Hypothalamus (tissue), 51 donors: ENCODE measurements at regions not wholly inside any gene's neighbourhood (a gene's known extent, or its start where the extent isn't known, plus 50 kb on each side); places are given as distances from the start of the nearest gene placed in this dataset.

Experiments
- DNase-seq, 51 donors: peaks; one replicate each; lab custom pipeline; 2025; lab: John Stamatoyannopoulos, UW

DNA sequence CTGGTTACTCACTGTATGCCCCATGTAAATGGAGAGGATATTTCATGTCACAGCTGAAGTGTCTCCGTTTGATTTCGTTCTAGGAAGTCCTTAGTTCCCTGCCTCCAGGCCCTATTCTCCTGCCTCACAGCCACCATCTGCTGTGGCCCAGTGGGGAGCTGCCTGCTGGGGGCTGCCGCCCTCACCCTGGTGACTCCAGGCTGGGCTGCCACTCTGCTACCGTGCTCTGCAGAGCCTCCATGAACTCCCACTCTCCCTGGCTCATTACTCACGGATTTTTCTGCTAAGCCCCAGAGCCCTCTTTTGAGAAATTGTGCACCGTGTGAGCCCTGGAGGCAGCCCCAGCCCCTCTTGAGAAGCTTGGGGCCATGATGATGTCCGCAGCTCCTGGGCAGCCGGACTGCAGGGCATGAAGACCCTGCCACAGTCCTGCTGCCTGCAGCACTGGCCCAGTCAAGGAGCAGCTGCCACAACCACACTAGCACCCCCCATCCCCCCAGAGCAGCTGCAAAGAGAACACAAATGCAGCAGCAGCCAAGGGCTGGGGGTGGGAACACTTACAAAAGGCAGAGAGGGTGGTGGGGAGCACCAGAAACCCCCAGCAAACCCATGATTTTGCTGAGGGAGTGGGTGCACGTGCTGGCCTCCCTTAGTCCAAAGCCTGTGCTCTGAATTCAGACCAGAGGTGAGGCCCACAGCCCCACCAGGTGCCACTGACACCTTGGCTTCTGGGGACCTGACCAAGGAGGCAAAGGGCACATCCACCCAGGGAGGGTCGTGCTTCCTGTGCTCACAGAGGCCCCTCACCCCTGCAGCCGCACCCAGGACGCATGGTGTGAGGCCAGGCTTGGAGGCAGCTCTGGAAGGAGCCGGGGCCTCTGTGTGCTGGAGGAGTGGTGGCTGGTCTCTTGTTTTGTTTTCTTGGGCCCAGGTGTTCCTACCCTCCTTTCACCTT lies 270.2 kb upstream of the RAB6C start:
- DNase-seq = no peak

DNA sequence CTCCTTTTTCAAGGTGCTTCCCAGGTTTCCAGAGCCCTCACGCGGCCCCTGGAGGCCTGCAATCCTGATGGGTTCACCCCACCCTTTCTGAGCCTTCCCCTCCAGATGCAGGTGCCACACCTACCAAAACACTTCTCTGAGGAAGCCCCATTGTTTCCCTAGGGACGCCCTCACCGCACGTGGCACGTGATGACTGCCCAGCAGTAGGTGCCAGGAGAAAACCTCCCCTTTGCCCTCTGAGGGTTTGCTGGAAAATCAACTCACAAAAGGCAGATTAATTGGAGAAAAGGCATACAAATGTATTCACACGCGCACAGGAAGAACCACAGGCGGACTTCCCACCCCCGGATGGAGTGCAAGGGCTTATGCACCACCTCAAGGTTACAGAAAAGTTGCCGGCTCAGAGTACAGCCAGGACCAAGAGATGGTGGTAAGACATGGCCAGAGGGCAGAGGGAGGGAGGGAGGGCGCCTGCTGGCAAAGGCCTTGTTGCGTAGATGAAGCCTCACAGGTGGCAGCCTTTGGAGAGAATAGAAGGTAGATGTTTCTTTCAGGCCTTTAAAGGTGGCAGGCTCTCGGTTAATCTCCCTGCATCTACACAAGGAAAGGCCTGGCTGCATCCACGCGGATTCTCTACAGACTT lies 269.4 kb upstream of the RAB6C start:
- no peak for DNase-seq

DNA sequence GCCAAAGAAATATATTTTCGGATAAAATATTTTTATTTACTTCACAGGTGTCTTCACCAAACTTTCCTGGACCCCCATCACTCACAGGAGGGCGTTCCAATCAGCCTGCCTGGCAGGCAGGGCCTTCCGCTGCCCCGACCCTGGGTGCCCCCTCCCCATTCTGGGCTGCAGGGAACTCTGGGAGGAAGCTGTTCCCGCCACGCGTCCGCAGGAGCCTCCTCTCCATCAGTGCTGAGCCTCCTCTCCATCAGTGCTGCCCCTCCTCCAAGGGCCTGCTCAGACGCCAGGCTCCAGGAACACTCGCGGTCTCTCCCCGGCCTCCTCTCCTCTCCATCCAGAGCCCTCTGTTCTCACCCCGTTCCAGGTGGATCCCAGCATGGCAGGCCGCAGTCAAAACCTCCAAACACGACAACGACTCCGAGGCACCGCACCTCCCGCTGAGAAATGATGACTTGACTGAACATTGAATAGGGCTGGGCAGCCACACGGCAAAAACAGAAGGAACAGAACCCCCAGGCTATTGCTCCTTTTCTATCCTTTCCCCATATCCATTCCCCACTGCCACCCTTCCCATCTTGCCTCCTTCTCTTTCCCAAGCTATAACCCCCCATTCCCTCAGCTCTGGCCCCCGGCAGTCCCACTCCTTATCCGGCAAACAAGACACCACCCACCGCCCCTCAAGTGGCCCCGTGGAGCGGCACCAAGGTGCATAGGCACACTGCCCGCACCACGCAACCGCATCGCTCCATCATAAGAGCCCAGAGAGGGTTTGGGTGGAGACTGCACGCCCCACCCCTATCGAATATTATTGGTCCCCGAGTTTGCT lies 268.6 kb upstream of the RAB6C start:
- no peak for DNase-seq

DNA sequence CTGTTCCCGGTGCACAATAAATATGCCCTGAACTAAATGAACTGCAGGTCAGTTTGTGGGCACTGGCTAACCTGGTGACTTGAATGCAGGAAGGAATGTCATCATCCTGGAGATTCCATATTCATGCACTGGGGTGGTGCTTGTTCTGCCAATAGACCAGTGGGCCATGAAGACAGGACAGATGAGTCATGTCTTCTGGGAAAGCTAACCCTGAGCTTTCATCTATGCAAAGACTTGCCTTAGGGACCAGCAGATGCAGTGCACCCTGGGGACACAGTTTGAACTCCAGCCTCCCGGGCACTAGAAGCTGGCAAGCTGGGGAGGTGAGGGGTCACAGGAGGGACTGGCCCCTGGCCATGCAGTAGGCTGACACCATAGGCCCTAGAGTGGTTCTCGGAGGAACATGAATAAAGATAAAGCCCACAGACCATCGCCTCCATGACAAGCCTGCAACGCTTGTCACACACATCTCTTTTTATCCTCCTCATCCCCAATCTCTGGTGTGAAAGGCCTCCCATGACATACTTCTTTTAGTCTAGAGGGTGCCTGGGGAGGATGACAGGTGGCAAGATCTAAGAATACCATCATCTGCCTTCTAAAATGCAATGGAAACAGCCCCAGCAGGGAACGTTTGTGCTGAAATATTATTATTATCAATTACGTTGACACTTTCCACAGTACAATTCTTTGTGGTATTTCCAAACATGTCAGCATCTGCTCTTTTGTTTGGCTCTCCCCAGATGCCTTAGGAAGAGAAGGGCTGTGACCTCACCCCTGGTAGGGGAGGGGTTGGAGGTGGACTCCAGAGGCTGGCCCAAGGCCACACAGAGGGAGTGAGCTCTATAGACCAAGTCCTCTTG lies 267.4 kb upstream of the RAB6C start:
- no peak for DNase-seq

DNA sequence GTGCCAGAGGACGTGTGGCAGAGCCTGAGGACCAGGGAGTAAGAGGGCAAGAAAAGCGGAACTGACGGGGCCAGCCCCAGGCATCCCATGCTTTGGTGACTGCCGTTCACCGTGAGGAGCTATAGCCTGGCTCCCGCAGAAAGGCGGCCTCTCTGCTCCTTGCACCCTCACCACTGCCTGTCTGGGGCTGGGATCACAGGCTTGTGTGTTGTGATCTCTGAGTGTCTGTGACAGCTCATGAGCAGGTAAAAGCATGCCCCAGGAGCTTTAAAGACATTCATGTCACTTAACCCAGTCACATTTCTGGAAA lies 266.8 kb upstream of the RAB6C start:
- no peak for DNase-seq

DNA sequence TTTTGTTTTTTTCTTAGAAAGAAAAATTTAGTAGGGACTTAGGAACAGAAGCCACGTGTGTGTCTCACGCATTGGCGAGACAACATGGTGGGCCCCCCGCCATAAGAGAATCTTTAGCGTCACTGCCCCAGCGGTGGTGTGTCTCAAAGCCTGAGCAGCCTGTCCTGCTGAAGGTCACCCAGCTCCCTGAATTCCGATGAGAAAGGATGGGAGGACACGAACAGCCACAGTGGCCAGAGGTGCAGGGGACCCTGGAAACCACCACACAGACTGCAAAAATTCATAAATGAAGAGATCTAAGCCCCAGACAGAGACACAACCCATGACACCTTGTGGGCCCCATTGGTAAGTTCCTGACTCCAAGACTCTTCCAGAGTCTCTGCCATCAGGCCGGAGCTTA lies 266.1 kb upstream of the RAB6C start:
- no peak for DNase-seq

DNA sequence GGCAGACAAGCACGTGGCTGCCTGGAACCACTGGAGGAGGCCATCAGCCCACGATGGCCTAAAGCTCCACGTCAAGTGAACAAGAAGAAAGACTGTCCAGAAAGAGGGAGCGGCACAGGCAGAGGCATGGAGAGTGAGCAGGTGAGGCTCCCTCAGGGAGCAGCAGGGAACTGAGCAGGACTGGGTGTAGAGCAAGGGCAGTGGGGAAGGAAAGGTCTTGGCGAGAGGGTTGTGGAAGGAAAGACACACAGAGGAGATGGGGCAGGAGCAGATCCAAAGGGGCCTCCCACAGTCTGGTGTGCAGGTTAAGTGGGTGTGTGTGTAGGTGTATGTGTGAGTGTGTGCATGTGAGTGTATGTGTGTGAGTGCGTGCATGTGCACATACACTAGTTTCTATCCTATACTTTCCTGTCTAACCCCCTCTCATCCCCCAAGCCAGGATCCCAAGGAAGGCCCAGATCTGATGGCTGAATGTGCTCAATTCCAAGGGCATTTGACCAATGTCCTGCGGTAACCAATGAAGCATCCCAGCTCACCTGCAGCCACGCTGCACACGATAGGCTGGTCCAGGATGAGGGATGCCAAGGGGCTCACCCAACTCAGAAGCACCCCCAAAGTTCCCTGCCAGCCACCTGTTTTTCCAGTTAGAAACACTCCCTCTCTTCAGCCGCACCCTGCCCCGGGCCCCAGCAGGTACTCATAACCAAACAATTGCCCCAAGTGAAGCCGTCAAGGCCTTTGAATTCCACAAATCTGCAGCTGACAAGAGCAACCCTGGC lies 262.5 kb upstream of the RAB6C start:
- no peak for DNase-seq

DNA sequence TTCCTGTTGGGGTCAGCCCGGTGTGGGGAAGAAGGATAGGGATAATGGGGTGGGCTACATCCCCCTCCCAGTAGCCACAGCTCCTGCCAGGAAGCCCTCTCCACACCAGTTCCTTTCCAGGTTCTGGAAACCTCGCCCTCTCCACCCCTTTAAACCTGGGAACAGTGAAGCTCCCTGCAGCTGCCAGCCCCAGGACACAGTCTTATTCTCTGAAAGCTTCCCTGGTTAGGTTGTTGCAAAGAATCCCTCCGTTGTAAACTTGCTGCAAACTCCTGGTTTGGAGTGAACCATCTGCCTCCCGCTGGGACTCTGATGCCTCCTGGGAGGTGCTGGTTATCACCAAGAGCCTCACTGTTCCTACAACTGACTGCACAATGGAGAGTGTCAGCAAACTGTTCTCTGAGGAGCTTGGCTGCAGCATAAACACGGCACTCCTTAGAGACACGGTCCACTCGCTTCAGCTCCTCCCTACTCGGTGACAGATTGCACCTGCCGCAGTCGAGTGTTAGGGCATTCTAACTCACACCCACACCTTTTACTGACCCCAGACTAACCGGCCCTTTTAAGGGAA lies 261.8 kb upstream of the RAB6C start:
- DNase-seq = no peak

DNA sequence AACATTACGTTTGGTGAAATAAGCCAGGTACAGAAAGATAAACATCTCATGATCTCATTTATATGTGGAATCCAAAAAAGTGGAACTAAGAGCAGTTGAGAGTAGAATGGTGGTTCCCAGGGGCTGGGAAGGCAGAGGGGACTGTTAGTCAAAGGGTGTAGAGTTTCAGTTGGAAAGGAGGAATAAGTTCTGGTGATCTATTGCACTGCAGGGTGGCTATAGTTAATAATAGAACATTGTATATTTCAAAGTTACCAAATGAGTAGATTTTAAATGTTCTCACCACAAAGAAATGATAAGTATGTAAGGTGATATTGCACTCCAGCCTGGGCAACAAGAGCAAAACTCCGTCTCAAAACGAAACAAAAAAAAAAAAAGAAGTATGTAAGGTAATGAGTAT lies 260.1 kb upstream of the RAB6C start:
- no peak for DNase-seq

DNA sequence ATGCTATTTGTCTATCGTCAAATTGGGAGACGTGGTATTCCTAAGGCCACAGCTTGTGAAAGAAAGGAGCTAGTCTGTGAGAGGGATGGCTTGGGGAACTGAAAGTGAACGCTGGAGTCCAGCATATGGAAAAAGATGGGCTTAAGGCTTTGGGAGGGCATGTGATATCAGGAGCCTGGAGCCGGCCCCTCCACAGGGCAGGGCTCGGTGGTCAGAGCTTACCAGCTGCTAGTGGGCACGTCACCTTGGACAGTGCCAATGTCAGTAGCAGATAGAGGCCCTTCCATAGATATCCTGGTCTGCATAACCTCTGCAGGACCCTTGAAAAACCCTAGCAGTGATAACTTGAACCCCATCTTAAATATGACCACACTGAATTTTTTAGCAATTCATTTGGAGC lies 259.1 kb upstream of the RAB6C start:
- no peak for DNase-seq

DNA sequence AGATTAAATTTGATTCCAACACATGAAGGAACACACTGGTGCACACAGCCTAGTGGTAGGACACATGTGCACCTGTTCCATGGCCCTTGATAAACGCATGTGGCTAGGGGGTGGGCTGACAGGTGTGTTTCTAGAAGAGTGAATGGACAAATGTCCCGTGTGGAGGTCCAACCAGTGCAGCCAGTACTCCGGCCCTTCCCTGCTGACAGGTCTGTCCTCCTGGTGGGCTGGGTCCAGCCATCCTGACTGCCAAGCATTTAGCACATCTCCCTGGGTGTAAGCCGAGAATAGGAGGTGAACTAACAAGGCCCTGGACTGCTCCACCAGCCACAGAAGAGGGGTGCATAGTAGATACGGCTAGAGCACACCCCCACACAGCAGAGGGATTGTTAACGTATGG lies 258.7 kb upstream of the RAB6C start:
- no peak for DNase-seq

DNA sequence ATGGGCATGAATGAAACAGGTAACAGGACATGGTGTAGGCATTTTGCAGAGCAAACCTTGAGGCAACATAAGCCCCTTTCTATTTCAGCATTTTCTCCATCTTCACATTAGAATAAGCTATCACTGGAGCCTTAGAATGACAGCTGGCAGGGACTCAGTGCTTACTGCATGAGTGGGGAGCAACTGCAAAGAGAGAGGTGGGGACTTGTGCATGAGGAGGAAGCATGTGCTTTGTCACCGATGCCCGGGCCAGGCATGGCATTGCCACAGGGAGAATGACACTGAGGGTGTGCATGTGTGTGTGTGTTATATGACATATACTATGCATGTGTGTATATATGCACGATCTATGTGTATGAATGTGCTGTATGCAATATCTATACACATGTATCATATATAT lies 258.2 kb upstream of the RAB6C start:
- DNase-seq = no peak

DNA sequence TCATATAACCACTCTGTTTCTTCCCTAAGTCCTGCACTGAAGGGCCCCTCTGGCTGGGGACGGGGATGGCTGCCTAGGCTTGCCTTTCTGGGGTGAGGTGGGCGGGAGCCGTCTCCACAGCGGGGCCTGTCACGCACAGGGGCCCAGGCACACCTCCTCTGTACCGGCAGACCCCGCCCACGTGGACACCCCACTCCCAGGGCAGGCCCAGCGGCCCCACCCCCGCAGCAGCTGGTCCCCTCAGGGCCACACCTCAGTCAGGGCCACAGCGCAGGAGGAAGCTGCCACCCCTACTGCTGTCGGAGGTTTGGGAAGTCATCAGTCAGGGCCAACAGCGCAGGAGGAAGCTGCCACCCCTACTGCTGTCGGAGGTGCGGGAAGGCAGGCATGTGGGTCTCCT lies 257.6 kb upstream of the RAB6C start:
- no peak for DNase-seq

DNA sequence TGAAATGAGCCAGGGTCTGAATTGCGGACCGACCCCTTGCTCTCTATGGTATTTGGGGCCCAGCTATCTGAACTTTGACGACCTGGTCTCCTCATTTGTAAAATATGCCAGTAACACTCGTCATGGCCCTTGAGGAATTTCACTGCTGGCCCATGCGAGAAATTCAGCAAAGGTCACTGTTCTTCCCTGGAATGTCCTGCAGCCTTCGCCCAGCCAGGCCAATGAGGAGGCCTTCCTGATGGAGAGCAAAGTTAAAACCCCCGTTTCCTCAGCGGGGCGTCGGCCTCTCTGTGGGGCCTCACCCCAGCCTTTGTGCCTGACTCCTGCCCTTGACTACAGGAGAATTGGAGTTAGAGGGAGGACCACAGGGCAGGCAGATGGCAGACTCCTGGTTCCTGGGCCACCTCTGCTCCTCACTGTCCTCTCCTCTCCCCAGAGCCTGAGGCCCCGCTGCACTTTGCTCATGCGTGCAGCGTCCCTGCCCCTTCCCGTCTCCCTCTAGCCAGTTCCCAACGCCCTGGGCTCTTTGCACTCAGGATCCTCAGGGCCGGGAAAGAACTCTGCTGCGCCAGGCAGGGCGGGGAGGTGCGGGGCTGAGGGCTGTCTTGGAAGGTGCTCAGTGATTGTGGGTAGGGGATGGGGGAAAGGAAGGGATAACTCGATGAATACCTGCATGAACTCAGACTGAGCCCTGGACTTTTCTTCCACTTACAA lies 257.0 kb upstream of the RAB6C start:
- DNase-seq = no peak

DNA sequence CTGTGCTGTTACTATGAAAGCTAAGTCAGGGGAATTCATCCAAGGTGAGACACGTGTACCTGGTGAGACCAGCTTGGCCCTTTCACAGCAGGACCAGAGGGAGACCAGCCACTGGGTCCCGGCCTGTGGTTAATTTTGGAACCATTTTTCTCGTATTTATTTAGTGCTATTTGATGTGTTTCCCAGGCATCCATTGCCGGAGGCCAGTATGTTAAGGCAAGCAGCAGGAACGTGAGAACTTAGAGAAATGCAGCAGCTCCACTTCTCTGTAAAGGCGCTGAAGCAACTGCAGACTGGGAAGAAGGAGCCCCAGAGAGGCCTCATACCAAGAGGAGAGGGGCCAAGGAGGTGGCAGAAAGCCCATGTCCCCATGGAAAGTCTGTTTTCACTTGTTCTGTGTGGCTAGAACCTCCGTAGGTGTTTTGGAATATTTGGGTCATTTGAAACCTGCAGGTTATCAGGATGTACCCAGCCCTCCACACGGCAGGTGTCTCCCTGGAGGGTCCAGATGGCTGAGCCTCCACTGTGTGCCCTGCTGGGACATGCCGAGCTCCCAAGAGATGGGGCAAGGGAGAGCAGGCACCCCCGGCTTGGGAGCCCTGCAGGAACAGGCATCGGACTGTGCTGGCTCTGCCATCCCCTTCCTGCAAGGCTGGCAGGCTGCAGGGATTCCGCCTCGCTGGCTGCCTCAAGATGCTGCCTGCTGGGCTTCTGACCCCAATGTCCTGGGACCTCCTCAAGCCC lies 256.0 kb upstream of the RAB6C start:
- DNase-seq = no peak

DNA sequence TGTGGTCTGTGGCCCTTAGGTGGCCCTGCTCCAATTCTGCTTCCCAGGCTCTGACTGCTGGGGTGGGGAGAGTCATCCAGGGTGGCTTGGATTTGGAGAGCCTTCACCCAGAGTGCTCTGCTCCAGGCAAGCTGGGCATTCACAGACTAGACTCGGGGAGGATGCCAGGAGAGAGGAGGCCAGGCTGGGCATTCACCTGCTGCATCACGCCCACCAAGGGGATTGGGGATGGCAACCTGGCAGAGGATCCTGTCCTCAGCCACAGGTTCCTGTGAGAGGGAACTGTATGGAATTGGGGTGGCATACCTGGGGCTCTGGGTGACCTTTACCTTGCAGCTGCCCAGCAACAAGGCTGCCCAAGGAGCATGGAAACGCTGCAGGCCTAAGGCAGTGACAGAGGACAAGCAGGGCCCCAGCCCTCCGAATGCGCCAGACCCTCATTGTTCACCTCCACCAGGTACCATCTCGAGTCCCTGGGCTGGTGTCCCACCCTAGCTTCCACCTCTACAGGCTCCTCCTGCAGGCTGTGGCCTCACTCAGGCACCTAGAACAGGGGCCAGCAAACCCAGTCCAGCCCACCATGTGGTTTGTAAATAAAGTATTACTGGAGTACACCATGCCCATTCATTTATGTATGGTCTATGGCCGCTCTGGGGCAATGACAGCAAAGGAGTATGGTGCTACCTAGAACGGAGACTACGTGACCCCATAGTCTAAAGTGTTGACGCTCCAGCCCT lies 255.3 kb upstream of the RAB6C start:
- DNase-seq = no peak

DNA sequence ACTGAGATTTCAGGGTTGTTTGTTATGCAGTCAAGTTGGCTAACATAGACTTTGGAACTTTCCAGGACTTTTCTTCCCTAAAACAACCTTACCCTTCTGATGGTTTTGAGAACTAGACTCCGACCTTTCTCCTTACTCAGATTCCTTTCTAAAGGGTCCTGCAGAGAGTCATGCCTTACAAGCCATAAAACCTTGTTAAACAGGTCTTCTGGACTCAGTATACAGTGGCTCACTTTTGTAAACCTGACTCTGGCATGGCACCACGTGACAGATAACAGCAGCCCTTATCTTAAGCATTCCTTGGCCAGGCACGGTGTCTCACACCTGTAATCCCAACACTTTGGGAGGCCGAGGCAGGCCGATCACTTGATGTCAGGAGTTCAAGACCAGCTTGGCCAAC lies 253.2 kb upstream of the RAB6C start:
- no peak for DNase-seq
